ENCODE measurements at regions not wholly inside any gene's neighbourhood (a gene's known extent, or its start where the extent isn't known, plus 50 kb on each side); places are given as distances from the start of the nearest gene placed in this dataset.
A peak's percentile ranks its signal among the peaks of the same experiment; 100 is the strongest.
"Not testable (repeated sequence)": the region's sequence is repeated elsewhere in the genome, so short reads cannot be mapped to it uniquely, and the experiment has no call there.

GRCh38 chr3:159238646-159239045 lies 436.8 kb downstream of the MFSD1 start:
- DNase-seq, result no peak

- DNase-seq, result no peak
Observed at GRCh38 chr3:159239059-159239458, 437.2 kb downstream of the MFSD1 start.

GRCh38 chr3:159244933-159245332 lies 443.1 kb downstream of the MFSD1 start:
- DNase-seq, result no peak

GRCh38 chr3:159245871-159246270 lies 444.0 kb downstream of the MFSD1 start:
- no peak for DNase-seq

- no peak for DNase-seq
Observed at GRCh38 chr3:159246385-159246784, 444.5 kb downstream of the MFSD1 start.

GRCh38 chr3:159249472-159250174 lies 447.8 kb downstream of the MFSD1 start:
- DNase-seq, result no peak

GRCh38 chr3:159250961-159251360 lies 449.1 kb downstream of the MFSD1 start:
- DNase-seq, result no peak

GRCh38 chr3:159252274-159252673 lies 450.4 kb downstream of the MFSD1 start:
- no peak for DNase-seq

- peak; percentile 60 for DNase-seq
Observed at GRCh38 chr3:159252772-159253384, 451.0 kb downstream of the MFSD1 start.

- DNase-seq, result no peak
Observed at GRCh38 chr3:159253860-159254259, 452.0 kb downstream of the MFSD1 start.

- DNase-seq, result no peak
Observed at GRCh38 chr3:159257954-159258353, 456.1 kb downstream of the MFSD1 start.

- peak; percentile 21 for DNase-seq
Observed at GRCh38 chr3:159258934-159259333, 457.1 kb downstream of the MFSD1 start.

- DNase-seq, result peak; percentile 80
Observed at GRCh38 chr3:159260049-159260662, 458.3 kb downstream of the MFSD1 start.

- not testable (repeated sequence) for DNase-seq
Observed at GRCh38 chr3:159261333-159261732, 459.5 kb downstream of the MFSD1 start.

- DNase-seq, result peak; percentile 71
Observed at GRCh38 chr3:159263750-159264553, 462.1 kb downstream of the MFSD1 start.

GRCh38 chr3:159265705-159266104 lies 463.9 kb downstream of the MFSD1 start:
- DNase-seq, result no peak

- DNase-seq, result peak; percentile 59
Observed at GRCh38 chr3:159266779-159267178, 464.9 kb downstream of the MFSD1 start.

GRCh38 chr3:159271799-159272512 lies 470.1 kb downstream of the MFSD1 start:
- DNase-seq, result no peak

- DNase-seq, result no peak
Observed at GRCh38 chr3:159273070-159273469, 471.2 kb downstream of the MFSD1 start.

- DNase-seq, result peak; percentile 76
Observed at GRCh38 chr3:159273608-159274007, 471.8 kb downstream of the MFSD1 start.

- no peak for DNase-seq
Observed at GRCh38 chr3:159275741-159276140, 473.9 kb downstream of the MFSD1 start.

- DNase-seq, result no peak
Observed at GRCh38 chr3:159277814-159278213, 476.0 kb downstream of the MFSD1 start.
